ENCODE measurements at regions not wholly inside any gene's neighbourhood (a gene's known extent, or its start where the extent isn't known, plus 50 kb on each side); places are given as distances from the start of the nearest gene placed in this dataset.

GRCh38 chr14:43949400-43949799 lies 557.7 kb downstream of the FSCB start:
- H3K4me3 Mint-ChIP-seq, result no peak overlapping the region
- no peak for DNase-seq
- no peak for TF ChIP-seq CTCF (IDR thresholded peaks at IDR 0.05)
- no peaks in the 10 kb centered on the region for H3K4me1 Mint-ChIP-seq
- peaks cover 6% of the 10 kb centered on the region for H3K27me3 Mint-ChIP-seq (ENCODE audit: low read depth, poor library complexity)
- no peaks in the 10 kb centered on the region for H3K9me3 Mint-ChIP-seq
- no peaks in the 10 kb centered on the region for H3K36me3 Mint-ChIP-seq (ENCODE audit: low read depth)
- no peak overlapping the region for H3K27ac Mint-ChIP-seq

GRCh38 chr14:43939836-43940235 lies 567.2 kb downstream of the FSCB start:
- Mint-ChIP-seq H3K27ac (no peak overlapping the region), H3K27me3 (ENCODE audit: low read depth, poor library complexity) (no peaks in the 10 kb centered on the region), H3K4me1 (no peaks in the 10 kb centered on the region), H3K36me3 (ENCODE audit: low read depth) (no peaks in the 10 kb centered on the region), H3K9me3 (peaks cover 14% of the 10 kb centered on the region), H3K4me3 (no peak overlapping the region)
- no peak for DNase-seq
- TF ChIP-seq CTCF (IDR thresholded peaks at IDR 0.05), result no peak

- TF ChIP-seq CTCF (IDR thresholded peaks at IDR 0.05), result no peak
- Mint-ChIP-seq H3K9me3 (peaks cover 14% of the 10 kb centered on the region), H3K4me3 (no peak overlapping the region), H3K27ac (no peak overlapping the region), H3K27me3 (ENCODE audit: low read depth, poor library complexity) (no peaks in the 10 kb centered on the region), H3K36me3 (ENCODE audit: low read depth) (no peaks in the 10 kb centered on the region), H3K4me1 (no peaks in the 10 kb centered on the region)
- no peak for DNase-seq
Measured at GRCh38 chr14:43938588-43939281, 568.3 kb downstream of the FSCB start.

- no peaks in the 10 kb centered on the region for H3K36me3 Mint-ChIP-seq (ENCODE audit: low read depth)
- no peak overlapping the region for H3K27ac Mint-ChIP-seq
- TF ChIP-seq CTCF (IDR thresholded peaks at IDR 0.05), result no peak
- no peak for DNase-seq
- no peaks in the 10 kb centered on the region for H3K4me1 Mint-ChIP-seq
- H3K9me3 Mint-ChIP-seq, result peaks cover 14% of the 10 kb centered on the region
- no peak overlapping the region for H3K4me3 Mint-ChIP-seq
- H3K27me3 Mint-ChIP-seq (ENCODE audit: low read depth, poor library complexity), result no peaks in the 10 kb centered on the region
Measured at GRCh38 chr14:43937001-43937400, 570.1 kb downstream of the FSCB start.

GRCh38 chr14:43934102-43934501 lies 573.0 kb downstream of the FSCB start:
- no peak for DNase-seq
- Mint-ChIP-seq H3K4me1 (no peaks in the 10 kb centered on the region), H3K27ac (no peak overlapping the region), H3K27me3 (ENCODE audit: low read depth, poor library complexity) (no peaks in the 10 kb centered on the region), H3K4me3 (no peak overlapping the region), H3K9me3 (peaks cover 14% of the 10 kb centered on the region), H3K36me3 (ENCODE audit: low read depth) (no peaks in the 10 kb centered on the region)
- TF ChIP-seq CTCF (IDR thresholded peaks at IDR 0.05), result no peak

GRCh38 chr14:43914041-43914693 lies 592.9 kb downstream of the FSCB start:
- H3K36me3 Mint-ChIP-seq (ENCODE audit: low read depth), result no peaks in the 10 kb centered on the region
- no peak overlapping the region for H3K27ac Mint-ChIP-seq
- no peak for TF ChIP-seq CTCF (IDR thresholded peaks at IDR 0.05)
- DNase-seq, result no peak
- no peaks in the 10 kb centered on the region for H3K9me3 Mint-ChIP-seq
- no peak overlapping the region for H3K4me3 Mint-ChIP-seq
- no peaks in the 10 kb centered on the region for H3K4me1 Mint-ChIP-seq
- no peaks in the 10 kb centered on the region for H3K27me3 Mint-ChIP-seq (ENCODE audit: low read depth, poor library complexity)

Data from nephron progenitor cell (in vitro differentiated cells).